Upper lobe of left lung (tissue), 4 donors: ENCODE measurements at regions not wholly inside any gene's neighbourhood (a gene's known extent, or its start where the extent isn't known, plus 50 kb on each side); places are given as distances from the start of the nearest gene placed in this dataset.
"Not testable (repeated sequence)": the region's sequence is repeated elsewhere in the genome, so short reads cannot be mapped to it uniquely, and the experiment has no call there.

ENCODE experiments used
- CTCF ChIP-seq, 6 experiments: fragments of 450-650 bp in 4 of 6; fragments of 200-600 bp in 2 of 6; sonication (generic) in 2 of 6; IDR thresholded peaks; one replicate each; pipeline ENCODE4 v1.5.1; 2016 to 2019; ENCODE audit warnings: antibody characterized with exemption in 6 of 6
- POLR2A ChIP-seq, 4 donors: fragments of 450-650 bp; IDR thresholded peaks; one replicate each; pipeline ENCODE4 v1.5.1; 2016 to 2017; ENCODE audit warnings: antibody characterized with exemption in 4 of 4, mild to moderate bottlenecking in 2 of 4

GRCh38 chr2:111402450-111402849 is 281.7 kb downstream of the BCL2L11 start:
- not testable (repeated sequence) for TF ChIP-seq CTCF, POLR2A (IDR thresholded peaks at IDR 0.05)
